ENCODE measurements at regions not wholly inside any gene's neighbourhood (a gene's known extent, or its start where the extent isn't known, plus 50 kb on each side); places are given as distances from the start of the nearest gene placed in this dataset.

DNA sequence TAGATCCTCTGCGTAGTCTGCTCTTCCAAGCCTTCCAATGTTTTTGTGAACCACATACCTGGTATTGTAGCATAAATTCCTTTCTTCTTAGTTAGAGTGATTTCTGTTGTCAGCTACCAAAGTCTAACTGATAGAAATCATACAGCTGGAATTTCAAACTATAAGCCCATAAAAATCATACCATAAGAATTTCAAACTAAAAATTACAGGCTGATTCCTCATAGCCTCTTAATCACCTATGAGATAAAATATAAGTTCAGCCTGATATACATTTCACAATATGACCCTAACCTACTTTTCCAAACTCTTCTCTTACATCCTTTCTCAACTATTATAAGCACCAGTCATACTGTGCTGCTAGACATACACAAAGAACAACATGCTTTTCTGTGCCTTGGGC, 64.8 kb downstream of the PTHLH start:
- TF ChIP-seq CTCF (IDR thresholded peaks at IDR 0.05), result no peak
- no peak for TF ChIP-seq POLR2AphosphoS5 (IDR thresholded peaks at IDR 0.05)
- TF ChIP-seq POLR2A (IDR thresholded peaks at IDR 0.05), result no peak
- no peak for TF ChIP-seq EP300 (IDR thresholded peaks at IDR 0.05; ENCODE audit: low read depth)

Data from transverse colon (tissue), 4 donors.